ENCODE measurements at regions not wholly inside any gene's neighbourhood (a gene's known extent, or its start where the extent isn't known, plus 50 kb on each side); places are given as distances from the start of the nearest gene placed in this dataset.

DNA sequence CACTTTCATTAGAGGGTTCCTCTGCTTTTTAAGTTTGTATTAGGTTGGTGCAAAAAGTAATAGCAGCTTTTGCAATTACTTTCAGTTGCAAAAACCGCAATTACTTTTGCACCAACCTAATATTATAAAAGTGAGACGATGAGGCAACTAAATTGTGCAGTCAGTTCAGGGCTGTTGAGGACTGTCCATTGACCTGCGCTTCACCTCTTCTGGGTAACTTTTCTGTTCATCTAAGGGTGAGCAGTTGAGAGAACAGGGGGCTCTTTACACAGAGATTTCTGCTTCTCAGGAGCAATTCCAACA lies 191.3 kb downstream of the AACS start:
- no peak for TF ChIP-seq CTCF (IDR thresholded peaks at IDR 0.05; ENCODE audit: low read depth, low read length)
- H3K4me3 ChIP-seq (replicated peaks in 1 of 2; ENCODE audit: low read depth in 2 of 2, low read length in 2 of 2), result no peak overlapping the region
- DNase-seq (ENCODE audit: low read depth in 2 of 2), result no peak

GRCh38 chr12:125259178-125259867 lies 194.1 kb downstream of the AACS start:
- no peak for DNase-seq (ENCODE audit: low read depth in 2 of 2)
- no peak for TF ChIP-seq CTCF (IDR thresholded peaks at IDR 0.05; ENCODE audit: low read depth, low read length)
- no peak overlapping the region for H3K4me3 ChIP-seq (replicated peaks in 1 of 2; ENCODE audit: low read depth in 2 of 2, low read length in 2 of 2)

DNA sequence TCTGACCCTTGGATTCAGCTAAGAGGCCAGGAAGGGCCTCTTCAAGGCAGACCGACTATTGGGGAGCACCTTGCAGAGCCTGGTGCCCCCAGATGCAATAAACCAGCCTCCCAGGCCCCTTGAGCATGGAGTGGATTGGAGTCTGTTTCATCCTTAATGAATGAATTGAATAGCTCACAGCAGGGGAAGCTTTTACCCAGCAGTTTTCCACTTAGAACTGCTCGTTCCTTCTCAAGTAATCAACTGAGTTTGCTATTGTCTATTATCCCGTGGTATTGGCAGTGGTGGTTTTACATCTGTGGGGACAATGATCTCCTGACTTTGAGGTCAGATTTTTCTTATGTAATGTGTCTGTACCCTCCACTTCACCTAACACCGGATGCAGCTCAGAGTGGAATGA lies 197.6 kb downstream of the AACS start:
- no peak for TF ChIP-seq CTCF (IDR thresholded peaks at IDR 0.05; ENCODE audit: low read depth, low read length)
- no peak overlapping the region for H3K4me3 ChIP-seq (replicated peaks in 1 of 2; ENCODE audit: low read depth in 2 of 2, low read length in 2 of 2)
- DNase-seq (ENCODE audit: low read depth in 2 of 2), result no peak

GRCh38 chr12:125263385-125263784 lies 198.2 kb downstream of the AACS start:
- no peak overlapping the region for H3K4me3 ChIP-seq (replicated peaks in 1 of 2; ENCODE audit: low read depth in 2 of 2, low read length in 2 of 2)
- no peak for DNase-seq (ENCODE audit: low read depth in 2 of 2)
- no peak for TF ChIP-seq CTCF (IDR thresholded peaks at IDR 0.05; ENCODE audit: low read depth, low read length)

GRCh38 chr12:125267114-125267513 lies 201.9 kb downstream of the AACS start:
- TF ChIP-seq CTCF (IDR thresholded peaks at IDR 0.05; ENCODE audit: low read depth, low read length), result no peak
- DNase-seq (ENCODE audit: low read depth in 2 of 2), result no peak
- H3K4me3 ChIP-seq (replicated peaks in 1 of 2; ENCODE audit: low read depth in 2 of 2, low read length in 2 of 2), result no peak overlapping the region

DNA sequence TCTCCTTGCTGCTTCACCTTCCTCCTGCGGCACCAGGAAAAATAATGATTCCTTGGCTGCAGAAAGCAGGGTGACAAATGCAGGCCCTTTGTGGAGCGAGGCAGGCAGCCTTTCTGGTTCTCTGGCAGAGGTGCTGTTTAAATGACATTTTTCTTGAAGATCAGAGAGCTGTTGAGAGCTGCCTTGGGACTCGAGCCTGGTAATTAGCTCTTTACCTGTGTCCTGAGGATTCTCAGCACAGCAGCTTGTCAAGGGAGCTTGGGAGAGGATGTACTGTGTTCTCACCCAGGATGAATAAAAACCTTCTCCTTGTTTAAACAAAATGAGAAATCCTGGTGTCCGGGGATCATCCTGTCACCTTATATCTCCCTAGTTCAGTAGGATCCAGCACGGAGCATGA lies 204.0 kb downstream of the AACS start:
- H3K4me3 ChIP-seq (replicated peaks in 1 of 2; ENCODE audit: low read depth in 2 of 2, low read length in 2 of 2), result no peak overlapping the region
- DNase-seq (ENCODE audit: low read depth in 2 of 2), result no peak
- TF ChIP-seq CTCF (IDR thresholded peaks at IDR 0.05; ENCODE audit: low read depth, low read length), result no peak

GRCh38 chr12:125271892-125272291 lies 206.7 kb downstream of the AACS start:
- no peak for TF ChIP-seq CTCF (IDR thresholded peaks at IDR 0.05; ENCODE audit: low read depth, low read length)
- H3K4me3 ChIP-seq (replicated peaks in 1 of 2; ENCODE audit: low read depth in 2 of 2, low read length in 2 of 2), result no peak overlapping the region

More at GRCh38 chr12:125271892-125272291, 206.7 kb downstream of the AACS start:
- DNase-seq (ENCODE audit: low read depth in 2 of 2), result no peak

Data from cardiac fibroblast (primary cell).